ENCODE measurements at regions not wholly inside any gene's neighbourhood (a gene's known extent, or its start where the extent isn't known, plus 50 kb on each side); places are given as distances from the start of the nearest gene placed in this dataset.

DNA sequence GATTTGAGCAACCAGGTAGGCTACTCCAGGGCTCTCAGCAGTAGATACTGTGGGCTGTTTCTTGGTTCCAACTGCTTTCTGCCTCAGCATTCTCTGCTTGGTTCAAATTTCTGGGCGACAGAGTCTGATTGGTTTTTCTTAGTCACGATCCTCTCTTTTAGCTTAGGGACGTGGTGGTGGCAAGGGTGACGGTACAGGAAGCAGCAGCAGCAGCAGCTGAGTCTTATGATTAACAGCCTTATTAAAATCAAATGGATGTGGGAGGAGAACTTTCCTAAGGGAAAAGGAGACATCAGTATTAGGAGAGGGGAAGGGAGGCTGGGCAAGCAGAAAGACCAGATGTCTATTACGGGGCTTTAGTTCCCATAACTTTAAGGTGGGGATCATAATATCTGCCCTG, 156.5 kb upstream of the PLPP4 start:
- TF ChIP-seq, protein P1, sequence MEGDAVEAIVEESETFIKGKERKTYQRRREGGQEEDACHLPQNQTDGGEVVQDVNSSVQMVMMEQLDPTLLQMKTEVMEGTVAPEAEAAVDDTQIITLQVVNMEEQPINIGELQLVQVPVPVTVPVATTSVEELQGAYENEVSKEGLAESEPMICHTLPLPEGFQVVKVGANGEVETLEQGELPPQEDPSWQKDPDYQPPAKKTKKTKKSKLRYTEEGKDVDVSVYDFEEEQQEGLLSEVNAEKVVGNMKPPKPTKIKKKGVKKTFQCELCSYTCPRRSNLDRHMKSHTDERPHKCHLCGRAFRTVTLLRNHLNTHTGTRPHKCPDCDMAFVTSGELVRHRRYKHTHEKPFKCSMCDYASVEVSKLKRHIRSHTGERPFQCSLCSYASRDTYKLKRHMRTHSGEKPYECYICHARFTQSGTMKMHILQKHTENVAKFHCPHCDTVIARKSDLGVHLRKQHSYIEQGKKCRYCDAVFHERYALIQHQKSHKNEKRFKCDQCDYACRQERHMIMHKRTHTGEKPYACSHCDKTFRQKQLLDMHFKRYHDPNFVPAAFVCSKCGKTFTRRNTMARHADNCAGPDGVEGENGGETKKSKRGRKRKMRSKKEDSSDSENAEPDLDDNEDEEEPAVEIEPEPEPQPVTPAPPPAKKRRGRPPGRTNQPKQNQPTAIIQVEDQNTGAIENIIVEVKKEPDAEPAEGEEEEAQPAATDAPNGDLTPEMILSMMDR (IDR thresholded peaks at IDR 0.05): no peak
- TF ChIP-seq POLR2A (IDR thresholded peaks at IDR 0.05): no peak
- no peak for TF ChIP-seq EP300 (IDR thresholded peaks at IDR 0.05; ENCODE audit: low read depth)
